ENCODE measurements at regions not wholly inside any gene's neighbourhood (a gene's known extent, or its start where the extent isn't known, plus 50 kb on each side); places are given as distances from the start of the nearest gene placed in this dataset.
A peak's percentile ranks its signal among the peaks of the same experiment; 100 is the strongest.

DNA sequence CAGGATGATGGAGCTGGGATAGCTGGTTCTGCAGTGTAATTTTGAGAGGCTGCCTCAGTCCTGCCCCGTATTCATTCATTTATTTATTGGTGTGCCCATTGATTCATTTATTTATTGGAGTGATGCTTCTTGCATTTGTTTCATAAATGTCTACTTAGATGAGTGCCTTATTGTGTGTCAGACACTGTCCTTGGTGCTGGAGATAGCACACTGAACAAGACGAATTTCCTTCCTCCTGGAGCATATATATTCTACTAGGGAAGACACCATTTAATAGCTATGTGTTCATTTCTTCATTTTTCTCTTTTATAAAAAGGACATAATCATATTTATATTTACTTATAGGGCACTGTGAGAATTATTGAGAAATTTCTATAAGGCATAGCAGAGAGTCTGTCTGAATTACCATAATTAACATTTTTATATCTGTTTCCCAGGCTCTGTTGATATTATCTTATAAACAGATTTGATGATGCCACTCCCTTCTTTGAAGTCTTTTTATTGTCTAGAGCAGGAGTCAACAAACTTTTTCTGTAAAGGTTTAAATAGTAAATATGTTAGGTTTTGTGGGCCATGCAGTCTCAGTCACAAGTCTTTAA lies 433.9 kb upstream of the ZNF608 start:
- no peak overlapping the region for H3K4me3 ChIP-seq (ENCODE audit: low read length in 3 of 3)
- no peaks in the 10 kb centered on the region for H3K27me3 ChIP-seq (ENCODE audit: control insufficient read depth in 3 of 3, insufficient read depth in 3 of 3, low read length in 3 of 3)
- H3K36me3 ChIP-seq (ENCODE audit: control insufficient read depth in 3 of 3, insufficient read depth in 3 of 3, low read length in 3 of 3) = no peaks in the 10 kb centered on the region
- H3K9me3 ChIP-seq (ENCODE audit: control insufficient read depth in 3 of 3, low read length in 3 of 3) = no peaks in the 10 kb centered on the region
- H3K4me1 ChIP-seq (ENCODE audit: control insufficient read depth in 3 of 3, insufficient read depth in 3 of 3, low read length in 3 of 3) = no peaks in the 10 kb centered on the region
- H3K27ac ChIP-seq (ENCODE audit: low read depth, low read length) = no peak overlapping the region
- no peak overlapping the region for H3K9ac ChIP-seq (ENCODE audit: low read depth in 1 of 3, low read length in 3 of 3)

- Histone ChIP-seq H3K27me3 (ENCODE audit: control insufficient read depth in 3 of 3, insufficient read depth in 3 of 3, low read length in 3 of 3) (no peaks in the 10 kb centered on the region), H3K36me3 (ENCODE audit: control insufficient read depth in 3 of 3, insufficient read depth in 3 of 3, low read length in 3 of 3) (no peaks in the 10 kb centered on the region), H3K9me3 (ENCODE audit: control insufficient read depth in 3 of 3, low read length in 3 of 3) (no peaks in the 10 kb centered on the region), H3K4me1 (ENCODE audit: control insufficient read depth in 3 of 3, insufficient read depth in 3 of 3, low read length in 3 of 3) (no peaks in the 10 kb centered on the region), H3K4me3 (ENCODE audit: low read length in 3 of 3) (no peak overlapping the region), H3K9ac (ENCODE audit: low read depth in 1 of 3, low read length in 3 of 3) (no peak overlapping the region), H3K27ac (ENCODE audit: low read depth, low read length) (no peak overlapping the region)
Measured at GRCh38 chr5:125181159-125181558, 434.7 kb upstream of the ZNF608 start.

GRCh38 chr5:125181955-125182354 lies 435.5 kb upstream of the ZNF608 start:
- no peak overlapping the region for H3K9ac ChIP-seq (ENCODE audit: low read depth in 1 of 3, low read length in 3 of 3)
- H3K4me1 ChIP-seq (ENCODE audit: control insufficient read depth in 3 of 3, insufficient read depth in 3 of 3, low read length in 3 of 3) = peaks cover 0 to under 1% (median 0%) of the 10 kb centered on the region in 3 donors
- no peaks in the 10 kb centered on the region for H3K27me3 ChIP-seq (ENCODE audit: control insufficient read depth in 3 of 3, insufficient read depth in 3 of 3, low read length in 3 of 3)
- no peaks in the 10 kb centered on the region for H3K9me3 ChIP-seq (ENCODE audit: control insufficient read depth in 3 of 3, low read length in 3 of 3)
- no peak overlapping the region for H3K27ac ChIP-seq (ENCODE audit: low read depth, low read length)
- H3K4me3 ChIP-seq (ENCODE audit: low read length in 3 of 3) = no peak overlapping the region
- H3K36me3 ChIP-seq (ENCODE audit: control insufficient read depth in 3 of 3, insufficient read depth in 3 of 3, low read length in 3 of 3) = no peaks in the 10 kb centered on the region

- H3K4me3 ChIP-seq (ENCODE audit: low read length in 3 of 3) = no peak overlapping the region
- no peaks in the 10 kb centered on the region for H3K27me3 ChIP-seq (ENCODE audit: control insufficient read depth in 3 of 3, insufficient read depth in 3 of 3, low read length in 3 of 3)
- H3K9me3 ChIP-seq (ENCODE audit: control insufficient read depth in 3 of 3, low read length in 3 of 3) = no peaks in the 10 kb centered on the region
- no peaks in the 10 kb centered on the region for H3K36me3 ChIP-seq (ENCODE audit: control insufficient read depth in 3 of 3, insufficient read depth in 3 of 3, low read length in 3 of 3)
- no peak overlapping the region for H3K9ac ChIP-seq (ENCODE audit: low read depth in 1 of 3, low read length in 3 of 3)
- no peak overlapping the region for H3K27ac ChIP-seq (ENCODE audit: low read depth, low read length)
- peaks cover 0 to 15% (median 14%) of the 10 kb centered on the region in 3 donors for H3K4me1 ChIP-seq (ENCODE audit: control insufficient read depth in 3 of 3, insufficient read depth in 3 of 3, low read length in 3 of 3)
Measured at GRCh38 chr5:125185740-125186139, 439.3 kb upstream of the ZNF608 start.

GRCh38 chr5:125186911-125187375 lies 440.5 kb upstream of the ZNF608 start:
- Histone ChIP-seq H3K4me1 (ENCODE audit: control insufficient read depth in 3 of 3, insufficient read depth in 3 of 3, low read length in 3 of 3) (peaks cover 0 to 17% (median 17%) of the 10 kb centered on the region in 3 donors), H3K36me3 (ENCODE audit: control insufficient read depth in 3 of 3, insufficient read depth in 3 of 3, low read length in 3 of 3) (no peaks in the 10 kb centered on the region), H3K9me3 (ENCODE audit: control insufficient read depth in 3 of 3, low read length in 3 of 3) (no peaks in the 10 kb centered on the region), H3K27ac (ENCODE audit: low read depth, low read length) (peak overlapping the region; percentile 71), H3K27me3 (ENCODE audit: control insufficient read depth in 3 of 3, insufficient read depth in 3 of 3, low read length in 3 of 3) (no peaks in the 10 kb centered on the region), H3K9ac (ENCODE audit: low read depth in 1 of 3, low read length in 3 of 3) (peak overlapping the region in 1 of 3 donors; percentile 27), H3K4me3 (ENCODE audit: low read length in 3 of 3) (peak overlapping the region in 1 of 3 donors; percentile 2)

GRCh38 chr5:125189531-125189941 lies 443.1 kb upstream of the ZNF608 start:
- Histone ChIP-seq H3K4me3 (ENCODE audit: low read length in 3 of 3) (no peak overlapping the region), H3K27ac (ENCODE audit: low read depth, low read length) (no peak overlapping the region), H3K36me3 (ENCODE audit: control insufficient read depth in 3 of 3, insufficient read depth in 3 of 3, low read length in 3 of 3) (no peaks in the 10 kb centered on the region), H3K27me3 (ENCODE audit: control insufficient read depth in 3 of 3, insufficient read depth in 3 of 3, low read length in 3 of 3) (no peaks in the 10 kb centered on the region), H3K4me1 (ENCODE audit: control insufficient read depth in 3 of 3, insufficient read depth in 3 of 3, low read length in 3 of 3) (peaks cover 0 to 17% (median 17%) of the 10 kb centered on the region in 3 donors), H3K9me3 (ENCODE audit: control insufficient read depth in 3 of 3, low read length in 3 of 3) (no peaks in the 10 kb centered on the region), H3K9ac (ENCODE audit: low read depth in 1 of 3, low read length in 3 of 3) (no peak overlapping the region)

GRCh38 chr5:125190232-125191087 lies 444.0 kb upstream of the ZNF608 start:
- Histone ChIP-seq H3K9ac (ENCODE audit: low read depth in 1 of 3, low read length in 3 of 3) (no peak overlapping the region), H3K9me3 (ENCODE audit: control insufficient read depth in 3 of 3, low read length in 3 of 3) (no peaks in the 10 kb centered on the region), H3K4me3 (ENCODE audit: low read length in 3 of 3) (no peak overlapping the region), H3K36me3 (ENCODE audit: control insufficient read depth in 3 of 3, insufficient read depth in 3 of 3, low read length in 3 of 3) (no peaks in the 10 kb centered on the region), H3K27ac (ENCODE audit: low read depth, low read length) (no peak overlapping the region), H3K4me1 (ENCODE audit: control insufficient read depth in 3 of 3, insufficient read depth in 3 of 3, low read length in 3 of 3) (peaks cover 0 to 17% (median 17%) of the 10 kb centered on the region in 3 donors), H3K27me3 (ENCODE audit: control insufficient read depth in 3 of 3, insufficient read depth in 3 of 3, low read length in 3 of 3) (no peaks in the 10 kb centered on the region)

DNA sequence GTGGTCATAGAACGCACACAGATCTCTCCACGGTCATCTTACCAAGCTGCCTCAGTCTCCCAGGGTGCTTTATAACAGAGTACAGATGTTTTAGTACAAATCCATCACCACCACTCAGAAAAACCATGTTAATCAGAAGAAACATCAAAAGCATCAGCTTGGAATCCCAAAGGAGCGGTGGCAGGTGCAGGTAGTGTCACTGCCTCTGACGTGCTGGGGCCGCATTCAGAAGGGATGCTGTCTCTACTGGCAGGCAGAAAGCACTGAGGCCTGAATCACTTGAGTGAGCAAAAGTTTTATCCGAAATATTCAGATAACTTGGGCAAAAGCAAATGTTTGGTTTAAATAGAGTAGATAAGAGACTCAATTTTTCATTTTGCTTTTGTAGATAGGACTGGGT lies 448.4 kb upstream of the ZNF608 start:
- H3K9me3 ChIP-seq (ENCODE audit: control insufficient read depth in 3 of 3, low read length in 3 of 3) = no peaks in the 10 kb centered on the region
- H3K4me1 ChIP-seq (ENCODE audit: control insufficient read depth in 3 of 3, insufficient read depth in 3 of 3, low read length in 3 of 3) = peaks cover 7 to 23% (median 23%) of the 10 kb centered on the region in 3 donors
- H3K4me3 ChIP-seq (ENCODE audit: low read length in 3 of 3) = no peak overlapping the region
- no peak overlapping the region for H3K27ac ChIP-seq (ENCODE audit: low read depth, low read length)
- H3K9ac ChIP-seq (ENCODE audit: low read depth in 1 of 3, low read length in 3 of 3) = no peak overlapping the region
- no peaks in the 10 kb centered on the region for H3K36me3 ChIP-seq (ENCODE audit: control insufficient read depth in 3 of 3, insufficient read depth in 3 of 3, low read length in 3 of 3)
- H3K27me3 ChIP-seq (ENCODE audit: control insufficient read depth in 3 of 3, insufficient read depth in 3 of 3, low read length in 3 of 3) = no peaks in the 10 kb centered on the region

DNA sequence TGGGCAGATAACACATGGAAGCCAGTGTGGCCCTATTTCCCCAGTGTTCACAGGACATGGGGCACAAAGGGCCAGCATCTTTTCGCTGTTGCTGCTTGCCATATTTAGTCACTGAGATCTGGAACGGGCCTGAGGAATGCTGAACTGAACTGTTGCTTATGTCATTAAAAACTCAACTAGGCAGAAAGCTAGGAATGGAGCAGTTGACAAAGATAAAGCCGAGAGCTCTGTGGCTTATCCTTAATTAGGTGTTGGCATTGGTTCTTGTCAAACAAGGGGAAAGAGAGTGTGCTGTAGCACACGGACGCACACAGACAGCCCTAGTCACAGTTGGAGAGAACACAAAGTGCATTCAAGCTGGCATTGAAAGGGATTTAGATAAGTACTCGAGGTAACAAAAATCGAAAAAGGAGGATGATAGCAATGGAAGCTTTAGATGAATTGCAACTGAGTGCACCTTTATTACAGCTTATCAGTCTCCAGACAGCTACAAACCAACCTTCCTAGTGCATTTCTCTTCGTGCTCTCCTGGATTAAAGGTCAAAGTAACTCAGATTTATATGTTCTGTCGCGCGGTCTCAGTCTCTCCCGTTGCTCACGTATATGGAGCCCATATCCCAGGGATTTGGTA lies 450.2 kb upstream of the ZNF608 start:
- Histone ChIP-seq H3K4me3 (ENCODE audit: low read length in 3 of 3) (peak overlapping the region in 2 of 3 donors; percentile 42 to 50), H3K27ac (ENCODE audit: low read depth, low read length) (no peak overlapping the region), H3K9me3 (ENCODE audit: control insufficient read depth in 3 of 3, low read length in 3 of 3) (no peaks in the 10 kb centered on the region), H3K4me1 (ENCODE audit: control insufficient read depth in 3 of 3, insufficient read depth in 3 of 3, low read length in 3 of 3) (peaks cover 12 to 21% (median 17%) of the 10 kb centered on the region in 3 donors), H3K9ac (ENCODE audit: low read depth in 1 of 3, low read length in 3 of 3) (peak overlapping the region in 2 of 3 donors; percentile 46 to 55), H3K36me3 (ENCODE audit: control insufficient read depth in 3 of 3, insufficient read depth in 3 of 3, low read length in 3 of 3) (no peaks in the 10 kb centered on the region), H3K27me3 (ENCODE audit: control insufficient read depth in 3 of 3, insufficient read depth in 3 of 3, low read length in 3 of 3) (no peaks in the 10 kb centered on the region)

GRCh38 chr5:125197321-125197720 lies 450.9 kb upstream of the ZNF608 start:
- H3K4me3 ChIP-seq (ENCODE audit: low read length in 3 of 3) = no peak overlapping the region
- no peak overlapping the region for H3K9ac ChIP-seq (ENCODE audit: low read depth in 1 of 3, low read length in 3 of 3)
- no peaks in the 10 kb centered on the region for H3K9me3 ChIP-seq (ENCODE audit: control insufficient read depth in 3 of 3, low read length in 3 of 3)
- no peaks in the 10 kb centered on the region for H3K36me3 ChIP-seq (ENCODE audit: control insufficient read depth in 3 of 3, insufficient read depth in 3 of 3, low read length in 3 of 3)
- no peaks in the 10 kb centered on the region for H3K27me3 ChIP-seq (ENCODE audit: control insufficient read depth in 3 of 3, insufficient read depth in 3 of 3, low read length in 3 of 3)
- H3K27ac ChIP-seq (ENCODE audit: low read depth, low read length) = no peak overlapping the region
- peaks cover 12 to 21% (median 17%) of the 10 kb centered on the region in 3 donors for H3K4me1 ChIP-seq (ENCODE audit: control insufficient read depth in 3 of 3, insufficient read depth in 3 of 3, low read length in 3 of 3)
